CD14-positive monocyte (primary cell): ENCODE measurements at regions not wholly inside any gene's neighbourhood (a gene's known extent, or its start where the extent isn't known, plus 50 kb on each side); places are given as distances from the start of the nearest gene placed in this dataset.

Experiments used
- DNase-seq, 3 donors: peaks; one replicate each; pipeline ENCODE4 v3.0.0-alpha.2; 2011 to 2022
- H2AFZ ChIP-seq: 2 replicates; pipeline ENCODE4 v1.6.0; 2012; ENCODE audit warnings: mild to moderate bottlenecking, low read depth, low read length, inconsistent platforms; ENCODE audit not compliant: insufficient read depth, poor library complexity, severe bottlenecking
- H3K27ac ChIP-seq, 2 donors: 1 replicate in 1 of 2; 2 replicates in 1 of 2; pipeline ENCODE4 v1.5.1; 2012 to 2013; ENCODE audit warnings: low read length in 2 of 2, control low read depth in 1 of 2, inconsistent platforms in 1 of 2, low read depth in 1 of 2, mild to moderate bottlenecking in 1 of 2
- H3K27me3 ChIP-seq, 2 donors: one replicate each; pipeline versions ENCODE4 v1.6.0 to v1.6.1; 2011 to 2013; ENCODE audit warnings: low read length in 2 of 2; ENCODE audit not compliant: control insufficient read depth in 2 of 2, insufficient read depth in 2 of 2
- H3K36me3 ChIP-seq, 2 donors: replicated peaks in 1 of 2; 1 replicate in 1 of 2; 2 replicates in 1 of 2; pipeline versions ENCODE4 v1.5.1 to v1.6.1; 2012 to 2013; ENCODE audit warnings: low read length in 2 of 2, control low read depth in 1 of 2, inconsistent platforms in 1 of 2, mild to moderate bottlenecking in 1 of 2; ENCODE audit not compliant: insufficient read depth in 2 of 2, control insufficient read depth in 1 of 2
- H3K4me1 ChIP-seq, 2 donors: 1 replicate in 1 of 2; 2 replicates in 1 of 2; pipeline versions ENCODE4 v1.5.1 to v1.6.1; 2012 to 2013; ENCODE audit warnings: low read length in 2 of 2, control low read depth in 1 of 2, inconsistent platforms in 1 of 2, mild to moderate bottlenecking in 1 of 2, moderate library complexity in 1 of 2; ENCODE audit not compliant: insufficient read depth in 2 of 2, control insufficient read depth in 1 of 2
- H3K4me2 ChIP-seq: replicated peaks from 2 replicates; pipeline ENCODE3; 2012; ENCODE audit warnings: low read length, moderate library complexity, mild to moderate bottlenecking; ENCODE audit not compliant: poor library complexity, severe bottlenecking; ENCODE audit errors: extremely low read depth
- H3K4me3 ChIP-seq, 3 experiments: fragments of 200-600 bp in 1 of 3; sonication (generic) in 1 of 3; replicated peaks in 1 of 3; 1 replicate in 2 of 3; 2 replicates in 1 of 3; pipeline ENCODE4 v1.5.1; 2011 to 2013; ENCODE audit warnings: low read length in 3 of 3, mild to moderate bottlenecking in 3 of 3, control low read depth in 2 of 3, low read depth in 2 of 3, inconsistent platforms in 1 of 3, moderate library complexity in 1 of 3
- H3K79me2 ChIP-seq: 2 replicates; pipeline ENCODE4 v1.6.0; 2012; ENCODE audit warnings: mild to moderate bottlenecking, control low read depth, inconsistent platforms, low read length, moderate library complexity; ENCODE audit not compliant: insufficient read depth
- H3K9ac ChIP-seq: 2 replicates; pipeline ENCODE4 v1.6.0; 2017; ENCODE audit warnings: low read length, mild to moderate bottlenecking; ENCODE audit not compliant: insufficient read depth, poor library complexity, severe bottlenecking
- H3K9me3 ChIP-seq, 2 donors: replicated peaks in 1 of 2; 1 replicate in 1 of 2; 2 replicates in 1 of 2; pipeline versions ENCODE4 v1.5.1 to v1.6.1; 2012 to 2013; ENCODE audit warnings: low read length in 2 of 2, control low read depth in 1 of 2; ENCODE audit not compliant: control insufficient read depth in 1 of 2, insufficient read depth in 1 of 2
- H4K20me1 ChIP-seq: 2 replicates; pipeline ENCODE4 v1.6.0; 2012; ENCODE audit warnings: mild to moderate bottlenecking, low read length, control low read depth, moderate library complexity; ENCODE audit not compliant: insufficient read depth
- H3K27ac Mint-ChIP-seq, 7 donors: one replicate each; pipeline ENCODE4 v1.8.0; 2020; ENCODE audit warnings: mild to moderate bottlenecking in 7 of 7, mixed read lengths in 7 of 7, moderate library complexity in 6 of 7, inconsistent platforms in 2 of 7
- H3K27me3 Mint-ChIP-seq, 3 donors: one replicate each; pipeline ENCODE4 v1.8.0; 2021 to 2022; ENCODE audit warnings: low read depth in 3 of 3, mild to moderate bottlenecking in 3 of 3, mixed read lengths in 3 of 3, moderate library complexity in 3 of 3, inconsistent platforms in 1 of 3
- H3K36me3 Mint-ChIP-seq, 2 donors: one replicate each; pipeline ENCODE4 v1.8.0; 2020; ENCODE audit warnings: mixed read lengths in 2 of 2, inconsistent platforms in 1 of 2, mild to moderate bottlenecking in 1 of 2
- H3K4me1 Mint-ChIP-seq: one replicate; pipeline ENCODE4 v1.8.0; 2020; ENCODE audit warnings: mild to moderate bottlenecking, mixed read lengths
- H3K4me3 Mint-ChIP-seq, 2 donors: one replicate each; pipeline ENCODE4 v1.8.0; 2020; ENCODE audit warnings: mild to moderate bottlenecking in 2 of 2, mixed read lengths in 2 of 2, moderate library complexity in 1 of 2
- H3K9me3 Mint-ChIP-seq, 7 donors: one replicate each; pipeline ENCODE4 v1.8.0; 2020 to 2022; ENCODE audit warnings: mixed read lengths in 7 of 7, mild to moderate bottlenecking in 6 of 7, moderate library complexity in 6 of 7, inconsistent platforms in 2 of 7
- CTCF ChIP-seq: fragments of 200-600 bp; IDR thresholded peaks from one replicate; pipeline ENCODE4 v1.8.0; 2022; ENCODE audit warnings: antibody characterized with exemption, mild to moderate bottlenecking
- WGBS: methylation state at CpG from one replicate; pipeline ENCODE4 v1.1.5; 2013; ENCODE audit warnings: missing lambda C conversion rate; ENCODE audit not compliant: insufficient coverage; 5-methylcytosine and 5-hydroxymethylcytosine counted together
- intact Hi-C, 2 donors: fragments of 100-400 bp; cut with micrococcal nuclease; formaldehyde crosslinking; loops; one replicate each; pipeline versions ENCODE4 v1.15.0 to v1.15.1; 2023

GRCh38 chr5:113817683-113818082 is 304.2 kb downstream of the YTHDC2 start:
- no peaks in the 10 kb centered on the region for H3K27me3 ChIP-seq
- TF ChIP-seq CTCF = no peak
- no peaks in the 10 kb centered on the region for H3K36me3 Mint-ChIP-seq
- no peaks in the 10 kb centered on the region for H3K36me3 ChIP-seq
- H3K4me3 ChIP-seq = no peak overlapping the region
- H3K9me3 ChIP-seq = no peaks in the 10 kb centered on the region
- no peaks in the 10 kb centered on the region for H3K4me1 Mint-ChIP-seq
- no peak overlapping the region for H2AFZ ChIP-seq
- no peak overlapping the region for H3K27ac Mint-ChIP-seq
- intact Hi-C loops = no loop called here
- H3K4me2 ChIP-seq = no peak overlapping the region
- no peaks in the 10 kb centered on the region for H3K4me1 ChIP-seq
- H3K27ac ChIP-seq = no peak overlapping the region
- H3K79me2 ChIP-seq = no peaks in the 10 kb centered on the region
- H3K27me3 Mint-ChIP-seq = peaks cover 0 to 2% (median 0%) of the 10 kb centered on the region in 3 donors
- H3K4me3 Mint-ChIP-seq = no peak overlapping the region
- no peaks in the 10 kb centered on the region for H4K20me1 ChIP-seq
- DNase-seq = no peak
- H3K9ac ChIP-seq = no peak overlapping the region
- WGBS = no CpG with 5 or more reads among the region's 3 CpGs
- H3K9me3 Mint-ChIP-seq = peaks cover 0 to 4% (median 2%) of the 10 kb centered on the region in 7 donors

GRCh38 chr5:113823696-113824095 is 310.2 kb downstream of the YTHDC2 start:
- Histone ChIP-seq H3K9ac (no peak overlapping the region), H3K27me3 (no peaks in the 10 kb centered on the region), H4K20me1 (no peaks in the 10 kb centered on the region), H3K4me2 (no peak overlapping the region), H3K79me2 (no peaks in the 10 kb centered on the region), H2AFZ (no peak overlapping the region), H3K4me1 (no peaks in the 10 kb centered on the region), H3K9me3 (no peaks in the 10 kb centered on the region), H3K36me3 (no peaks in the 10 kb centered on the region), H3K27ac (no peak overlapping the region), H3K4me3 (no peak overlapping the region)
- Mint-ChIP-seq H3K27ac (no peak overlapping the region), H3K4me3 (no peak overlapping the region), H3K36me3 (no peaks in the 10 kb centered on the region), H3K27me3 (peaks cover 0 to 2% (median 0%) of the 10 kb centered on the region in 3 donors), H3K4me1 (no peaks in the 10 kb centered on the region), H3K9me3 (peaks cover 0 to 4% (median 2%) of the 10 kb centered on the region in 7 donors)
- no CpG with 5 or more reads among the region's 3 CpGs for WGBS
- no peak for TF ChIP-seq CTCF
- intact Hi-C loops = no loop called here
- DNase-seq = no peak
